Fibroblast of lung (primary cell): ENCODE measurements at regions not wholly inside any gene's neighbourhood (a gene's known extent, or its start where the extent isn't known, plus 50 kb on each side); places are given as distances from the start of the nearest gene placed in this dataset.
A peak's percentile ranks its signal among the peaks of the same experiment; 100 is the strongest.

Experiments
- DNase-seq, 2 donors: peaks; one replicate each; pipeline versions ENCODE4 v3.0.0 to v3.0.0-alpha.2; 2010; ENCODE audit warnings: low read depth in 2 of 2
- H2AFZ ChIP-seq: 2 replicates; pipeline ENCODE4 v1.5.1; 2012; ENCODE audit warnings: low read length, control low read depth, inconsistent platforms
- H3K27ac ChIP-seq: 2 replicates; pipeline ENCODE4 v1.5.1; 2011; ENCODE audit warnings: low read length, control low read depth; ENCODE audit not compliant: insufficient read depth
- H3K27me3 ChIP-seq: 2 replicates; pipeline ENCODE4 v1.5.1; 2011; ENCODE audit warnings: mild to moderate bottlenecking, low read length; ENCODE audit not compliant: control insufficient read depth, insufficient read depth
- H3K36me3 ChIP-seq: 2 replicates; pipeline ENCODE4 v1.5.1; 2011; ENCODE audit warnings: low read length; ENCODE audit not compliant: control insufficient read depth, insufficient read depth
- H3K4me1 ChIP-seq: 2 replicates; pipeline ENCODE4 v1.5.1; 2011; ENCODE audit warnings: low read length; ENCODE audit not compliant: control insufficient read depth, insufficient read depth; ENCODE audit errors: extremely low read depth
- H3K4me2 ChIP-seq: 2 replicates; pipeline ENCODE4 v1.5.1; 2011; ENCODE audit warnings: low read length, control low read depth; ENCODE audit not compliant: insufficient read depth; ENCODE audit errors: extremely low read depth
- H3K4me3 ChIP-seq, 4 experiments: fragments of 200-600 bp in 1 of 4; sonication (generic) in 1 of 4; replicated peaks in 1 of 4; 2 replicates each; pipeline ENCODE4 v1.5.1; 2011 to 2016; ENCODE audit warnings: low read length in 4 of 4, low read depth in 3 of 4, mild to moderate bottlenecking in 3 of 4, control low read depth in 2 of 4, inconsistent platforms in 1 of 4, mixed read lengths in 1 of 4; ENCODE audit not compliant: insufficient read depth in 1 of 4; ENCODE audit errors: control extremely low read depth in 1 of 4
- H3K79me2 ChIP-seq: 2 replicates; pipeline ENCODE4 v1.5.1; 2012; ENCODE audit warnings: mild to moderate bottlenecking, low read length, inconsistent platforms; ENCODE audit not compliant: control insufficient read depth, insufficient read depth
- H3K9ac ChIP-seq: 2 replicates; pipeline ENCODE4 v1.5.1; 2011; ENCODE audit warnings: mild to moderate bottlenecking, low read length, control low read depth; ENCODE audit not compliant: insufficient read depth
- H3K9me3 ChIP-seq: 2 replicates; pipeline ENCODE4 v1.5.1; 2012; ENCODE audit warnings: low read depth, low read length; ENCODE audit not compliant: control insufficient read depth, insufficient read depth
- H4K20me1 ChIP-seq: 2 replicates; pipeline ENCODE4 v1.5.1; 2011; ENCODE audit warnings: low read length; ENCODE audit not compliant: control insufficient read depth, insufficient read depth; ENCODE audit errors: extremely low read depth
- CTCF ChIP-seq, 2 donors: IDR thresholded peaks in 1 of 2; conservative IDR thresholded peaks in 1 of 2; 1 replicate in 1 of 2; 2 replicates in 1 of 2; pipeline ENCODE4 v1.5.1; 2011 to 2012; ENCODE audit warnings: low read length in 2 of 2, control low read depth in 1 of 2, inconsistent platforms in 1 of 2, low read depth in 1 of 2, mild to moderate bottlenecking in 1 of 2
- EZH2 ChIP-seq: IDR thresholded peaks from 2 replicates; pipeline ENCODE4 v1.5.1; 2012; ENCODE audit warnings: low read length, control low read depth, mild to moderate bottlenecking; ENCODE audit errors: missing control alignments

DNA sequence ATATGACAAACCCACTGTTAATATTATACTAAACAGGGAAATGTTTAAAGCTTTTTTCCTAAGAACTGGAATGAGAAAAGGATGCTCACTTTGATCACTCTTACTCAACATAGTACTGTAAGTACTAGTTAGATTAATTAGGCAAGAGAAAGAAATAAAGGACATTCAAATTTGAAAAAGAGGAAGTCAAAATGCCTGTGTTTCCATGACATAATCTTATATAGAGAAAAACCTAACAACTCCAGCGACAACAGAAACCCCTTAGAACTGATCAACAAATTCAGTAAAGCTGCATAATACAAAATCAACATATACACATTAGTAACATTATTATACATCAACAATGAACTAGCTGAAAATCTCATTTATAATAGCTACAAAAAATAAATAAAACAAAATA, 200.6 kb upstream of the ROBO1 start:
- no peaks in the 10 kb centered on the region for H4K20me1 ChIP-seq

DNA sequence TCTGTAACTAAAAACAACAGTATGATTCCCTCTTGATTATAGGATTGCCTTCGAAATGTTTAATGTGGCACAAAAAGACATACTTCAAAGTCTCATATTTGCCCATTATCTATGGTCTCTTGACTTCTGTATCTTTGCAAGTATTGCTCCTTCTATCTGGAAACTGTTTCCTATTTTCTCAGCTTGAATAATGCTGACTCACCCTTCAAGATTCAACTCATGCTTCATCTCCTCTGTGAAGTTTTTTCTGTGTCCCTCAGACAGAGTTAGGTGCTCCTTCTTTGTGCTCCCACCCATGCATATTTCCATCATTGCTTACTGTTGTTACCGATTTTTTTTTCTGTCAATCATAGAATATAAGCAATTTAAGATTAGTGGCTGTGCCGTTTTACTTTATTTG, 192.8 kb upstream of the ROBO1 start:
- Histone ChIP-seq H3K9ac (no peak overlapping the region), H3K4me2 (no peak overlapping the region), H3K36me3 (no peaks in the 10 kb centered on the region), H3K4me3 (no peak overlapping the region), H4K20me1 (no peaks in the 10 kb centered on the region), H3K27ac (no peak overlapping the region), H3K9me3 (no peaks in the 10 kb centered on the region), H3K27me3 (no peaks in the 10 kb centered on the region), H3K4me1 (no peaks in the 10 kb centered on the region), H3K79me2 (no peaks in the 10 kb centered on the region), H2AFZ (no peak overlapping the region)
- TF ChIP-seq EZH2, result no peak
- no peak for TF ChIP-seq CTCF (conservative IDR thresholded peaks at IDR 0.05 in 1 of 2, IDR thresholded peaks at IDR 0.05 in 1 of 2; ENCODE audit: low read depth in 1 of 2, low read length in 2 of 2)
- peak in 1 of 2 donors; percentile 37 for DNase-seq

More for the DNA sequence above, 200.6 kb upstream of the ROBO1 start:
- TF ChIP-seq CTCF (conservative IDR thresholded peaks at IDR 0.05 in 1 of 2, IDR thresholded peaks at IDR 0.05 in 1 of 2; ENCODE audit: low read depth in 1 of 2, low read length in 2 of 2), result no peak
- TF ChIP-seq EZH2, result no peak
- no peak for DNase-seq
- no peaks in the 10 kb centered on the region for H3K27me3 ChIP-seq
- H3K27ac ChIP-seq, result no peak overlapping the region
- no peak overlapping the region for H3K9ac ChIP-seq
- H3K4me3 ChIP-seq, result no peak overlapping the region
- no peaks in the 10 kb centered on the region for H3K79me2 ChIP-seq
- no peak overlapping the region for H2AFZ ChIP-seq
- H3K9me3 ChIP-seq, result no peaks in the 10 kb centered on the region
- no peak overlapping the region for H3K4me2 ChIP-seq
- no peaks in the 10 kb centered on the region for H3K4me1 ChIP-seq
- no peaks in the 10 kb centered on the region for H3K36me3 ChIP-seq

- no peak for DNase-seq
- no peaks in the 10 kb centered on the region for H4K20me1 ChIP-seq
- H3K36me3 ChIP-seq, result no peaks in the 10 kb centered on the region
- no peaks in the 10 kb centered on the region for H3K4me1 ChIP-seq
- no peak overlapping the region for H2AFZ ChIP-seq
- no peak overlapping the region for H3K27ac ChIP-seq
- no peaks in the 10 kb centered on the region for H3K9me3 ChIP-seq
- no peak overlapping the region for H3K9ac ChIP-seq
- no peak overlapping the region for H3K4me3 ChIP-seq
- H3K79me2 ChIP-seq, result no peaks in the 10 kb centered on the region
- no peak overlapping the region for H3K4me2 ChIP-seq
- no peaks in the 10 kb centered on the region for H3K27me3 ChIP-seq
- TF ChIP-seq EZH2, result no peak
- TF ChIP-seq CTCF (conservative IDR thresholded peaks at IDR 0.05 in 1 of 2, IDR thresholded peaks at IDR 0.05 in 1 of 2; ENCODE audit: low read depth in 1 of 2, low read length in 2 of 2), result no peak
Observed at GRCh38 chr3:79957066-79957465, 189.3 kb upstream of the ROBO1 start.
